H1 (cell line): ENCODE measurements at regions not wholly inside any gene's neighbourhood (a gene's known extent, or its start where the extent isn't known, plus 50 kb on each side); places are given as distances from the start of the nearest gene placed in this dataset.

Experiments used
- ASH2L ChIP-seq: fragments of 200-600, 300-600 bp; sonication (generic); IDR thresholded peaks from one replicate; pipeline ENCODE4 v1.7.1; 2017; ENCODE audit warnings: low read length
- ZNF274 ChIP-seq: IDR thresholded peaks from 2 replicates; pipeline ENCODE4 v1.7.0; 2012; ENCODE audit warnings: low read length, borderline replicate concordance; ENCODE audit errors: extremely low read depth

DNA sequence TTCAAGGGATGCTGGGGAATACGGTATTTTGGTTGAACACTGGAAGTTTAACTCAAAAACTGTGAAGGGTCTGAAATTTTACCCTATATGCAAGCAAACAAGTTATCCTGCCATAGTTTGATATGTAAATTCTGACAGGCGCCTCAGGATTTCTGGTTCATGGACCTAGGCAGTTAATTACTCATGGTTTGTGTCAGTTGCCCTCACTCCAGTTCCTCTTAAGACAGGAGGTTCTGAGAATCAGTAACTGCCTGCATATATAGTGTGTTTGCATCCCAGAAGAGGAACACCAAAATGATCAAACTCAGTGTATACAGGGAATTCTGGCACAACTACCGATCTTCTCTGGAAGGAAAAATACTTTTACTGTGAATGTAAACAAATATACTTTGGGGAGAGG, 360.4 kb upstream of the NWD2 start (continued):
- TF ChIP-seq ZNF274 (no peak), ASH2L (no peak)
